ENCODE measurements at regions not wholly inside any gene's neighbourhood (a gene's known extent, or its start where the extent isn't known, plus 50 kb on each side); places are given as distances from the start of the nearest gene placed in this dataset.

- no peak for DNase-seq
- no peaks in the 10 kb centered on the region for H3K9me3 ChIP-seq
- no peak overlapping the region for H3K4me3 ChIP-seq
- WGBS, 2 donors = 86 to 91% methylated on average over 11 of the region's 11 CpGs
- H3K27ac ChIP-seq = no peak overlapping the region
- H3K4me1 ChIP-seq = no peaks in the 10 kb centered on the region
- H3K27me3 ChIP-seq = peaks cover 0 to 3% (median 0%) of the 10 kb centered on the region in 3 donors
- no peak for TF ChIP-seq POLR2AphosphoS5 (IDR thresholded peaks at IDR 0.05)
- no peak for TF ChIP-seq POLR2A (IDR thresholded peaks at IDR 0.05)
- TF ChIP-seq, protein P1, sequence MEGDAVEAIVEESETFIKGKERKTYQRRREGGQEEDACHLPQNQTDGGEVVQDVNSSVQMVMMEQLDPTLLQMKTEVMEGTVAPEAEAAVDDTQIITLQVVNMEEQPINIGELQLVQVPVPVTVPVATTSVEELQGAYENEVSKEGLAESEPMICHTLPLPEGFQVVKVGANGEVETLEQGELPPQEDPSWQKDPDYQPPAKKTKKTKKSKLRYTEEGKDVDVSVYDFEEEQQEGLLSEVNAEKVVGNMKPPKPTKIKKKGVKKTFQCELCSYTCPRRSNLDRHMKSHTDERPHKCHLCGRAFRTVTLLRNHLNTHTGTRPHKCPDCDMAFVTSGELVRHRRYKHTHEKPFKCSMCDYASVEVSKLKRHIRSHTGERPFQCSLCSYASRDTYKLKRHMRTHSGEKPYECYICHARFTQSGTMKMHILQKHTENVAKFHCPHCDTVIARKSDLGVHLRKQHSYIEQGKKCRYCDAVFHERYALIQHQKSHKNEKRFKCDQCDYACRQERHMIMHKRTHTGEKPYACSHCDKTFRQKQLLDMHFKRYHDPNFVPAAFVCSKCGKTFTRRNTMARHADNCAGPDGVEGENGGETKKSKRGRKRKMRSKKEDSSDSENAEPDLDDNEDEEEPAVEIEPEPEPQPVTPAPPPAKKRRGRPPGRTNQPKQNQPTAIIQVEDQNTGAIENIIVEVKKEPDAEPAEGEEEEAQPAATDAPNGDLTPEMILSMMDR (IDR thresholded peaks at IDR 0.05) = no peak
- TF ChIP-seq EP300 (IDR thresholded peaks at IDR 0.05) = no peak
- intact Hi-C loops (cut with DNase I) = no loop called here
- no peaks in the 10 kb centered on the region for H3K36me3 ChIP-seq
Measured at GRCh38 chr15:80308002-80308401, 56.0 kb upstream of the CTXND1 start.

- intact Hi-C loops (cut with DNase I) = no loop called here
- WGBS, 2 donors = 51 to 68% methylated on average over 6 of the region's 6 CpGs
Measured at GRCh38 chr15:80309769-80310384, 57.9 kb upstream of the CTXND1 start.

GRCh38 chr15:80310776-80311175 lies 58.8 kb upstream of the CTXND1 start:
- H3K27me3 ChIP-seq = peaks cover 0 to 3% (median 0%) of the 10 kb centered on the region in 3 donors
- H3K27ac ChIP-seq = no peak overlapping the region
- intact Hi-C loops (cut with DNase I) = no loop called here
- no peaks in the 10 kb centered on the region for H3K9me3 ChIP-seq
- WGBS, 2 donors = 79 to 80% methylated on average over 7 of the region's 7 CpGs
- H3K4me3 ChIP-seq = no peak overlapping the region
- no peaks in the 10 kb centered on the region for H3K4me1 ChIP-seq
- no peak for TF ChIP-seq EP300 (IDR thresholded peaks at IDR 0.05)
- no peak for TF ChIP-seq POLR2AphosphoS5 (IDR thresholded peaks at IDR 0.05)
- no peak for TF ChIP-seq POLR2A (IDR thresholded peaks at IDR 0.05)
- no peak for DNase-seq
- H3K36me3 ChIP-seq = no peaks in the 10 kb centered on the region

More at GRCh38 chr15:80309769-80310384, 57.9 kb upstream of the CTXND1 start:
- H3K27ac ChIP-seq = no peak overlapping the region
- no peak for DNase-seq
- no peaks in the 10 kb centered on the region for H3K9me3 ChIP-seq
- H3K4me3 ChIP-seq = no peak overlapping the region
- H3K4me1 ChIP-seq = no peaks in the 10 kb centered on the region
- no peaks in the 10 kb centered on the region for H3K36me3 ChIP-seq
- peaks cover 0 to 3% (median 0%) of the 10 kb centered on the region in 3 donors for H3K27me3 ChIP-seq
- no peak for TF ChIP-seq POLR2AphosphoS5 (IDR thresholded peaks at IDR 0.05)
- no peak for TF ChIP-seq POLR2A (IDR thresholded peaks at IDR 0.05)
- TF ChIP-seq, protein P1 (IDR thresholded peaks at IDR 0.05) = no peak

GRCh38 chr15:80315289-80315987 lies 63.4 kb upstream of the CTXND1 start:
- intact Hi-C loops (cut with DNase I) = no loop called here
- TF ChIP-seq, protein P1 (IDR thresholded peaks at IDR 0.05) = no peak
- TF ChIP-seq POLR2A (IDR thresholded peaks at IDR 0.05) = no peak
- TF ChIP-seq EP300 (IDR thresholded peaks at IDR 0.05) = no peak
- TF ChIP-seq POLR2AphosphoS5 (IDR thresholded peaks at IDR 0.05) = no peak

GRCh38 chr15:80317389-80318182 lies 65.6 kb upstream of the CTXND1 start:
- Histone ChIP-seq H3K27me3 (no peaks in the 10 kb centered on the region), H3K4me1 (no peaks in the 10 kb centered on the region), H3K4me3 (no peak overlapping the region), H3K36me3 (no peaks in the 10 kb centered on the region), H3K9me3 (no peaks in the 10 kb centered on the region), H3K27ac (no peak overlapping the region)
- peak; percentile 69 for DNase-seq
- TF ChIP-seq POLR2AphosphoS5 (IDR thresholded peaks at IDR 0.05) (peak in 3 of 4 donors; percentile 8 to 59 (median 21)), EP300 (IDR thresholded peaks at IDR 0.05) (no peak)
- intact Hi-C loops (cut with DNase I) = no loop called here
- WGBS, 2 donors = 77 to 86% methylated on average over 8 of the region's 8 CpGs

More at GRCh38 chr15:80315289-80315987, 63.4 kb upstream of the CTXND1 start:
- 33 to 72% methylated on average over 11 of the region's 11 CpGs for WGBS, 2 donors
- no peaks in the 10 kb centered on the region for H3K4me1 ChIP-seq
- DNase-seq = no peak
- H3K9me3 ChIP-seq = no peaks in the 10 kb centered on the region
- H3K36me3 ChIP-seq = no peaks in the 10 kb centered on the region
- no peaks in the 10 kb centered on the region for H3K27me3 ChIP-seq
- H3K4me3 ChIP-seq = no peak overlapping the region
- no peak overlapping the region for H3K27ac ChIP-seq

Measured in sigmoid colon (tissue), 6 donors.